Dendritic cell treated with granulocyte-macrophage colony-stimulating factor and Interleukin-4, amounts not matched to agents 40 ng/mL and 50 ng/mL, for 4 days (primary cell): ENCODE measurements at regions not wholly inside any gene's neighbourhood (a gene's known extent, or its start where the extent isn't known, plus 50 kb on each side); places are given as distances from the start of the nearest gene placed in this dataset.
A peak's percentile ranks its signal among the peaks of the same experiment; 100 is the strongest.
"Not testable (repeated sequence)": the region's sequence is repeated elsewhere in the genome, so short reads cannot be mapped to it uniquely, and the experiment has no call there.

Source experiments
- H3K27ac Mint-ChIP-seq: one replicate; pipeline ENCODE4 v1.8.0; 2022; ENCODE audit warnings: mild to moderate bottlenecking, mixed read lengths
- H3K27me3 Mint-ChIP-seq: one replicate; pipeline ENCODE4 v1.8.0; 2022; ENCODE audit warnings: mild to moderate bottlenecking, mixed read lengths
- H3K36me3 Mint-ChIP-seq: one replicate; pipeline ENCODE4 v1.8.0; 2022; ENCODE audit warnings: low read depth, mixed read lengths
- H3K4me1 Mint-ChIP-seq: one replicate; pipeline ENCODE4 v1.8.0; 2022; ENCODE audit warnings: low read depth, mixed read lengths
- H3K4me3 Mint-ChIP-seq: one replicate; pipeline ENCODE4 v1.8.0; 2022; ENCODE audit warnings: mild to moderate bottlenecking, moderate library complexity, mixed read lengths
- H3K9me3 Mint-ChIP-seq: one replicate; pipeline ENCODE4 v1.8.0; 2022; ENCODE audit warnings: mixed read lengths
- intact Hi-C: fragments of 100-400 bp; cut with micrococcal nuclease; formaldehyde crosslinking; loops from one replicate; pipeline ENCODE4 v1.15.0; 2022

DNA sequence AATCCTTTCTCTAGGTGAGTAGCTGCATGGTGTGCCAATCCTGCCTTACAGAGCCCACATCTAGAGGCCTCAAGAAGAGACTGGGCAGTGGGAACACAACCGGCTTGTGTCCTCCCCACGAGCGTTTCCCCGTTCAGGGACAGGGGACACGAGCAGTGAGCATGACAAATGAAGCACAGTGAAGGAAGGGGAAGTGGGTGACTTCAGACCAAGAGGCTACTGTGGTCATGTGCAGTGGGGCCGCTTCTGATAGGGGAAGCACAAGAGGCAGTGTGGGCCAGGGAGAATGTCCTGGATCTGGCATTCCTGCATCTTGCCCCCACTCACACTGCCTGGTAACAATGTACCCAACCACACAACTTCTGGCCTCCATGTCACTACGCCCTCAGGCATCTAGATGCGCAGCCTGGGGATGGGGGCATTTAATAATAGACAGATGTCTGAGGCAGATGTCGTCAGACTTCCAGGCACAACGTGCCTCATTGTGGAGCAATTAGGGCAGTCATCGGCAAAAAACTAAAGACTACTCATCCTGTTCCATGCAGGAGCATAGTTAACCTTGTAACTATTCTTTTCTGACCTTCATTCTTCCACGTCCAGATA lies 155.6 kb upstream of the NBPF11 start:
- Mint-ChIP-seq H3K4me1 (peaks cover 44% of the 10 kb centered on the region), H3K9me3 (peaks cover 21% of the 10 kb centered on the region), H3K36me3 (no peaks in the 10 kb centered on the region), H3K4me3 (no peak overlapping the region), H3K27ac (peak overlapping the region; percentile 74), H3K27me3 (peaks cover 45% of the 10 kb centered on the region)
- intact Hi-C loops, result no loop called here

DNA sequence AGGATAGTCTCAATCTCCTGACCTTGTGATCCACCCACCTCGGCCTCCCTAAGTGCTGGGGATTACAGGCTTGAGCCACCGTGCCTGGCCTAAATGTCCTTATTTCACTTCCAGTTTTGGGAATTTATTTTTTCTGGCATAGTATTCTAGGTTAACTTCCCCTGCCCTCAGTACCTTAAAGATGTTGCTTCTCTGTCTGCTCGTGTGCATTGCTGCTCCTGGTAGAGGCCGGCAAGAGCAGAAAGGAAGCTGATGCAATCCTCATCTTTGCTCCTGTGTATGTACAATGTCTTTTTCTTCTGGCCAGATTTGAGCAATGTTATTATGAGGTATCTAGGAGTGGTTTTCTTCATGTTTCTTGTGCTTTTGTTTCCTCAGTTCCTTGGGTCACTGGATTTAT lies 152.9 kb upstream of the NBPF11 start:
- intact Hi-C loops, H3K36me3 Mint-ChIP-seq, H3K27ac Mint-ChIP-seq, H3K9me3 Mint-ChIP-seq, H3K4me3 Mint-ChIP-seq: not testable (repeated sequence)
- Mint-ChIP-seq H3K4me1 (peaks cover 44% of the 10 kb centered on the region), H3K27me3 (peaks cover 27% of the 10 kb centered on the region)

DNA sequence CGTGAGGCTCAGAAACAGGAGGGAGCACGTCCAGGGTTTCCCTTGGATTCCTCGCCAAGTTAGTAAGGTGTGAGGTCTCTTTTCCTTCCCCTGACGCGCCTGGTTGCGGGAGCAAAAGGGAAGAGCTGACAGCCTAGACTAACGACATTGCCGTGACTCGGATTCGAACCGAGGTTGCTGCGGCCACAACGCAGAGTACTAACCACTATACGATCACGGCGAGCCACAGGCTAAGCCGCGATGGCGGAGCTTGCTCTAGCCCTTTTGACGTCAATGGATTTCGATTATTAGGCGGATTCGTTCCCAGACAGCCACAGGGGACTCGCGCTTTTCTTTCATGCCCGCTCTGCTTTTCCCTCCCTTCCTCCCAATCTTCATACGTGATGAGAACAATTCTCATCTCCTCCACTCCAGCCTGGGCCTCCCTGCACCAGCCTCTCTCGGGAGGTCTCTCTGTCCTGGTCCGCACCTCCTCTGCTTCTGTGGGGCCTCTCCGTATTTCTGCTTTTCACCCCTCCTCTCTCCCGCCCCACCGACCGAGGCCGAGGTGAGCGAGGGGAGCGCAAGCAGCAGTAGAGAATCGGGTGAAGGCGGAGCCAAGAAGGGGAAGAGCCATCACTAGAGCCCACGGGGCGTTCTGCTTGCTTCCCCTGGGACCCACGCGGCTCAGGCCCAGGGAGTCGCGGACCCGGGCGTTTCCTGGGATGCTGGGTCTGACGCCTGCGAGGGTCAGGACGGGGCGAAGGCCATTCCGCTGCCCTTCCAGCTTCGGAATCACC lies 150.7 kb upstream of the NBPF11 start:
- H3K9me3 Mint-ChIP-seq, intact Hi-C loops, H3K36me3 Mint-ChIP-seq, H3K27ac Mint-ChIP-seq: not testable (repeated sequence)
- H3K4me1 Mint-ChIP-seq, result peaks cover 37% of the 10 kb centered on the region
- H3K27me3 Mint-ChIP-seq, result peaks cover 22% of the 10 kb centered on the region
- H3K4me3 Mint-ChIP-seq, result peak overlapping the region; percentile 44

DNA sequence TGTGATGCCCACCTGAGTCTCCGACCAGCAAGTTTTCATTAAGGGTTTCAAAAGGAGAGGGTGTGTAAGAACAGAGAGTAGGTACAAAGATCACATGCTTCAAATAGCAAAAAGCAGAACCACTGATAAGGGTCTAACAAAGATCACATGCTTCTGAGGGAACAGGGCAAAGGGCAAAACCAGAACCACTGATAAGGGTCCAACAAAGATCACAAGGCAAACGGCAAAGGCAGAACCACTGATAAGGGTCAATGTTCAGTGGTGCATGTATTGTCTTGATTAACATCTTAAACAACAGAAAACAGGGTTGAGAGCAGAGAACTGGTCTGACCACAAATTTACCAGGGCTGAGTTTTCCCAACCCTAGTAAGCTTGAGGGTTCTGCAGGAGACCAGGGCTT lies 145.8 kb upstream of the NBPF11 start:
- intact Hi-C loops, H3K36me3 Mint-ChIP-seq, H3K4me3 Mint-ChIP-seq, H3K9me3 Mint-ChIP-seq, H3K27ac Mint-ChIP-seq, H3K4me1 Mint-ChIP-seq, H3K27me3 Mint-ChIP-seq: not testable (repeated sequence)

DNA sequence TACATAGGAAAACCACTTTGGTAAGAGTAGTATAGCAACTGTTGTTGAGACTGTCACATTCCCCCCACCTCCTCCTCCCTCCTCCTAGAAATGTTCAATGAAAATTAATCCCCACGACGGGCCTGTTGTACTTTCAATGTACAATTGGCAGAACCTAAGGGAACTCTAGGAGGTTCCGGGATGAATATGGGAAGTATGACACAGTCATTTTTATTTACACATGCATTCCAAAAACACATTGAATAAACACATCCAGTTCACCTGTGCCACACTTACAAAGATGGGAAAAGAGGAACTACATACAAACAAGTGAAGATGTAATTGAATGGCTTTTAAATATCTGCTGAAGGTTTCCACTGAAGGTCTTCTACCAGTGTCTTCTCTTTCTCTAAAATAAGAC lies 144.4 kb upstream of the NBPF11 start:
- peaks cover 8% of the 10 kb centered on the region for H3K27me3 Mint-ChIP-seq
- H3K27ac Mint-ChIP-seq, result no peak overlapping the region
- no peaks in the 10 kb centered on the region for H3K4me1 Mint-ChIP-seq
- no peaks in the 10 kb centered on the region for H3K36me3 Mint-ChIP-seq
- no peak overlapping the region for H3K4me3 Mint-ChIP-seq
- peaks cover 9% of the 10 kb centered on the region for H3K9me3 Mint-ChIP-seq
- intact Hi-C loops, result no loop called here

DNA sequence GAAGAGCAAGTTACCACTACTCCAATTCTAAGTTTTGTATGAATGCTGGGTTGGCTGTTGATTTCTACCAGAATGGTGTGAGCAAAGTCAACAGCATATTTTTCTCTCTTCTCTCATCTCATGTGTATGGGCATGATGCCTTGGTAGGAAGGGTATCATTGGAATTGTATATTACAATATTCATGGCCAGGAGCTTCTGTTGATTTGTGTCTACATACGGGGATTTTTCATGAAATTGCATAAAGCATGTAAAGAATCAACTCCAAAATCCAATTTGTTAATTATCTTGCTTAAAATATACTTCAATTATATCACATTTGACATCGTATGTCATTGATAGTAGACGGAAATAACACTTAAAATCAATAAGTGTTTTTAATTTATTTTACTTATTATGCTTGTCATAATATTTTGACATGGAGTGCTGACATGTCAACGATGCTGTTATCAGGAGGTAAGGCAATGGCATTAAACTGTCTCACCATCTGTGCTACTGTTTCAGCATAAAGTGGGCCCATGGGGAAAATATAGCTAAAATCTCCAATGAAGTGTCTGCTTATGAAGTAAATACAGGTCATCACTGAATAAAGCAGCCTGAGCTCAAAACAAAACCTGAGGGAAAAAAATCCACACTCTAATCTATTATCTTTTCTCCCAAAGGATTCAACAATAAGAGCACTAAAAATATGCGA lies 142.2 kb upstream of the NBPF11 start:
- Mint-ChIP-seq H3K27me3 (peaks cover 8% of the 10 kb centered on the region), H3K4me3 (no peak overlapping the region), H3K27ac (no peak overlapping the region), H3K4me1 (no peaks in the 10 kb centered on the region), H3K36me3 (no peaks in the 10 kb centered on the region), H3K9me3 (peaks cover 17% of the 10 kb centered on the region)
- intact Hi-C loops, result no loop called here

DNA sequence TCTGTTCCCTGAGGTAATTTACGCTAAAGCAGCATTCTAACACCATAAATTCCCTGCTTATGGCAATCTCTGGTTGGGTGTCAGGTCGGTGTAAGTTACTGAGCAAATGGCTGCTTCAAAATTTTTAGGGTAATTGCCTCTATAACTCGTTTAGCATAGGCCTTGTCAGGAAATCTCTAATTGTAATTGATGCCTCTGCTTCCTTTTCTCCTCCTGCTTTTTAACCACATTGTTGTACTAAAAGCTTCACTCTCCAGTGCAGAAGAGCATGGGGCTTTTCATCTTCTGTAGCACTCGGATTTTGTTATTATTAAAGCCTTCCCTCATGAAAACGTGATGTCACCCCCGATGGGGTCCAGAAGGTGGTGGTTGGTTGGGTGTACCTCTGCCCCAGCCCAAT lies 141.6 kb upstream of the NBPF11 start:
- Mint-ChIP-seq H3K27ac (no peak overlapping the region), H3K27me3 (peaks cover 8% of the 10 kb centered on the region), H3K4me3 (no peak overlapping the region), H3K36me3 (no peaks in the 10 kb centered on the region), H3K9me3 (peaks cover 18% of the 10 kb centered on the region), H3K4me1 (no peaks in the 10 kb centered on the region)
- intact Hi-C loops, result no loop called here

DNA sequence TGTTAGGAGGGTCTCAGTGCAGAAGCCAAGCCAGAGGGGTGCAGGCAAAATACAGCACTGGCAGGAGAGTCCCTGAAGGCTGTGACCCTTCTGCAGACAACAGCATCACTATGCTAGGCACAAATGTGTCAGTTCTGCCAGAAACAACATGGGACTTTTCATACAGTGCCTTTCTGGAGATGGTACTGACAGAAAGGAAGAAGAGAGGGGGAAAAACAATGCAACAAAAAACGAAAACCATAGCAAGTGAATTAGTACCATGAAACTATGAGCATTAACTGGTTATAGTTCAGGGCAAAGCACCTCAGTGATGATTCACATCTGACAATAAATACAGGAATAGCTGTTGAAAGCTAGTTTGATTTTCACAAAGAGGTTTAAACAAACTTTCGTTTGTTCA lies 140.8 kb upstream of the NBPF11 start:
- peaks cover 8% of the 10 kb centered on the region for H3K27me3 Mint-ChIP-seq
- no peak overlapping the region for H3K4me3 Mint-ChIP-seq
- no peak overlapping the region for H3K27ac Mint-ChIP-seq
- H3K36me3 Mint-ChIP-seq, result no peaks in the 10 kb centered on the region
- H3K9me3 Mint-ChIP-seq, result peaks cover 21% of the 10 kb centered on the region
- no peaks in the 10 kb centered on the region for H3K4me1 Mint-ChIP-seq
- intact Hi-C loops, result no loop called here

DNA sequence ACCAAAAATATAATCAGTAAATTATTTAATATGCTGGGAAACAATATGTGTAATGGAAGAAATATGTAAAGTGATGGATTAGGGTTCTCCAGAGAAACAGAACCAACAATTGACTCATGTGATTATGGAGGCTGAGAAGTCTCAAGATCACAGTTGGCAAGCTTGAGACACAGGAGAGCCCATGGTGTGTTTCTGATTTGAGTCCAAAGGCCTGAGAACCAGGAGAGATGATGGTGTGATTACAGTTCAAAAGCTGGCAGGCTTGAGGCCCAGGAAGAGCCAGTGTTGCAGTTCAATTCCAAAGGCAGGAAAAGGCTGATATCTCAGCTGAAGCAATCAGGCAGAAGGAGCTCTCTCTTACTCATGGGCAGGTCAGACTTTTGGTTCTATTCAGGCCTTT lies 138.8 kb upstream of the NBPF11 start:
- peaks cover 35% of the 10 kb centered on the region for H3K9me3 Mint-ChIP-seq
- no peak overlapping the region for H3K27ac Mint-ChIP-seq
- intact Hi-C loops, result no loop called here
- no peaks in the 10 kb centered on the region for H3K36me3 Mint-ChIP-seq
- peaks cover 4% of the 10 kb centered on the region for H3K4me1 Mint-ChIP-seq
- no peak overlapping the region for H3K4me3 Mint-ChIP-seq
- peaks cover 8% of the 10 kb centered on the region for H3K27me3 Mint-ChIP-seq

DNA sequence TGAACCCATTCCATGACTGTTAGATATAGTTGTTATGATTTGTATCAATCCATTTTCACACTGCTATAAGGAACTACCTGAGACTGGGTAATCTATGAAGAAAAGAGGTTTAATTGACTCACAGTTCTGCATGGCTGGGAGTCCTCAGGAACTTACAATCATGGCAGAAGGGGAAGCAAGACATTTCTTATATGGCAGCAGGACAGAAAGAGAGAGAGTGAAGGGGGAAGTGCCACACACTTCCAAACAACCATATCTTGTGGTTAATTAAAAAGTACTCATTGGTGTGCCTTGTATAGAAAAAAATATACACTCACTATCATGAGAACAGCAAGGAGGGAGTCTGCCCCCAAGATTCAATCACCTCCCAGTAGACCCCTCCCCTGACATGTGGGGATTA lies 137.6 kb upstream of the NBPF11 start:
- intact Hi-C loops, result no loop called here
- Mint-ChIP-seq H3K4me3 (no peak overlapping the region), H3K27ac (no peak overlapping the region), H3K9me3 (peaks cover 37% of the 10 kb centered on the region), H3K36me3 (no peaks in the 10 kb centered on the region), H3K27me3 (peaks cover 5% of the 10 kb centered on the region), H3K4me1 (peaks cover 5% of the 10 kb centered on the region)

DNA sequence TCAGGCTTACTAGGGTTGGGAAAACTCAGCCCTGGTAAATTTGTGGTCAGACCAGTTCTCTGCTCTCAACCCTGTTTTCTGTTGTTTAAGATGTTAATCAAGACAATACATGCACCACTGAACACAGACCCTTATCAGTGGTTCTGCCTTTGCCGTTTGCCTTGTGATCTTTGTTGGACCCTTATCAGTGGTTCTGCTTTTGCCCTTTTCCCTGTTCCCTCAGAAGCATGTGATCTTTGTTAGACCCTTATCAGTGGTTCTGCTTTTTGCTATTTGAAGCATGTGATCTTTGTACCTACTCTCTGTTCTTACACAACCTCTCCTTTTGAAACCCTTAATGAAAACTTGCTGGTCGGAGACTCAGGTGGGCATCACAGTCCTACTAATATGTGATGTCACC lies 133.9 kb upstream of the NBPF11 start:
- intact Hi-C loops, result not testable (repeated sequence)

DNA sequence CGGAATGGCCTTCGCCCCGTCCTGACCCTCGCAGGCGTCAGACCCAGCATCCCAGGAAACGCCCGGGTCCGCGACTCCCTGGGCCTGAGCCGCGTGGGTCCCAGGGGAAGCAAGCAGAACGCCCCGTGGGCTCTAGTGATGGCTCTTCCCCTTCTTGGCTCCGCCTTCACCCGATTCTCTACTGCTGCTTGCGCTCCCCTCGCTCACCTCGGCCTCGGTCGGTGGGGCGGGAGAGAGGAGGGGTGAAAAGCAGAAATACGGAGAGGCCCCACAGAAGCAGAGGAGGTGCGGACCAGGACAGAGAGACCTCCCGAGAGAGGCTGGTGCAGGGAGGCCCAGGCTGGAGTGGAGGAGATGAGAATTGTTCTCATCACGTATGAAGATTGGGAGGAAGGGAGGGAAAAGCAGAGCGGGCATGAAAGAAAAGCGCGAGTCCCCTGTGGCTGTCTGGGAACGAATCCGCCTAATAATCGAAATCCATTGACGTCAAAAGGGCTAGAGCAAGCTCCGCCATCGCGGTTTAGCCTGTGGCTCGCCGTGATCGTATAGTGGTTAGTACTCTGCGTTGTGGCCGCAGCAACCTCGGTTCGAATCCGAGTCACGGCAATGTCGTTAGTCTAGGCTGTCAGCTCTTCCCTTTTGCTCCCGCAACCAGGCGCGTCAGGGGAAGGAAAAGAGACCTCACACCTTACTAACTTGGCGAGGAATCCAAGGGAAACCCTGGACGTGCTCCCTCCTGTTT lies 128.9 kb upstream of the NBPF11 start:
- intact Hi-C loops, H3K27ac Mint-ChIP-seq, H3K9me3 Mint-ChIP-seq, H3K36me3 Mint-ChIP-seq: not testable (repeated sequence)
- peaks cover 21% of the 10 kb centered on the region for H3K4me1 Mint-ChIP-seq
- H3K4me3 Mint-ChIP-seq, result peak overlapping the region; percentile 40
- H3K27me3 Mint-ChIP-seq, result peaks cover 37% of the 10 kb centered on the region

More for the DNA sequence above, 133.9 kb upstream of the NBPF11 start:
- not testable (repeated sequence) for H3K27me3 Mint-ChIP-seq, H3K27ac Mint-ChIP-seq, H3K36me3 Mint-ChIP-seq, H3K4me1 Mint-ChIP-seq, H3K4me3 Mint-ChIP-seq
- peaks cover 37% of the 10 kb centered on the region for H3K9me3 Mint-ChIP-seq

DNA sequence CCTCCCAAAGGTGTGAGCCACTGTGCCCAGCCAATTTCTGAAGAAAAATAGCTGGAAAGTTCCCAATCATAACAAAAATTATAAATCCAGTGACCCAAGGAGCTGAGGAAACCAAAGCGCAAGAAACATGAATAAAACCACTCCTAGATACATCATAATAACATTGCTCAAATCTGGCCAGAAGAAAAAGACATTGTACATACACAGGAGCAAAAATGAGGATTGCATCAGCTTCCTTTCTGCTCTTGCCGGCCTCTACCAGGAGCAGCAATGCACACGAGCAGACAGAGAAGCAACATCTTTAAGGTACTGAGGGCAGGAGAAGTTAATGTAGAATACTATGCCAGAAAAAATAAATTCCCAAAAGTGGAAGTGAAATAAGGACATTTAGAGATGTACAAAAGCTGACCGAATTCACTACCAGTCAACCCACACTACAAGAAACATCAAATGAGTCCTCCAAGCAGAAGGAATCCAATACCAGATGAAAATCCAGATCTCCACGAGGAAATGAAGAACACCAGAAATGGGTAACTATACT lies 127.0 kb upstream of the NBPF11 start:
- H3K27me3 Mint-ChIP-seq, result peaks cover 42% of the 10 kb centered on the region
- not testable (repeated sequence) for H3K27ac Mint-ChIP-seq

DNA sequence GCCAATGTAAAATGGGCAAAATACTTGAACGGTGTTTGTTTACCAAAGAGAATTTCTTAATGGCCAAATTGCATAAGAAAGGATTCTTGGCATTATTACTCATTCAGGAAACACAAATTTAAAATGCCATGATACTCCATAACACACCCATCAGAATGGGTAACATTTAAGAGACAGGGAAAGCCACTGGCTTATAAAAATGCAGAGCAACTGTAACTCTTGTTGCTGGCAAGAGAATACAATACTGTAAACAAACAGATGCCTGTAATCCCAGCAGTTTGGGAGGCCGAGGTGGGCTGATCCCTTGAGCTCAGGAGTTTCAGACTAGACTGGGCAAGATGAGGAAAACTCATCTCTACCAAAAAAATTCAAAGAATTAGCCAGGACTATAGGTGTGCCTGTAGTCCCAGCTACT lies 125.8 kb upstream of the NBPF11 start:
- Mint-ChIP-seq H3K27me3 (peaks cover 41% of the 10 kb centered on the region), H3K4me1 (peaks cover 19% of the 10 kb centered on the region)
- H3K36me3 Mint-ChIP-seq, H3K9me3 Mint-ChIP-seq, H3K4me3 Mint-ChIP-seq, H3K27ac Mint-ChIP-seq, intact Hi-C loops: not testable (repeated sequence)

More for the DNA sequence above, 127.0 kb upstream of the NBPF11 start:
- H3K9me3 Mint-ChIP-seq, H3K4me3 Mint-ChIP-seq, intact Hi-C loops, H3K36me3 Mint-ChIP-seq: not testable (repeated sequence)
- peaks cover 19% of the 10 kb centered on the region for H3K4me1 Mint-ChIP-seq
